ENCODE measurements at regions not wholly inside any gene's neighbourhood (a gene's known extent, or its start where the extent isn't known, plus 50 kb on each side); places are given as distances from the start of the nearest gene placed in this dataset.
"Not testable (repeated sequence)": the region's sequence is repeated elsewhere in the genome, so short reads cannot be mapped to it uniquely, and the experiment has no call there.

- Histone ChIP-seq H3K36me3 (replicated peaks in 1 of 2; ENCODE audit: insufficient read depth in 1 of 2, low read depth in 2 of 2) (no peaks in the 10 kb centered on the region), H3K27ac (no peak overlapping the region), H3K4me3 (no peak overlapping the region), H3K9me3 (no peaks in the 10 kb centered on the region), H3K27me3 (no peaks in the 10 kb centered on the region), H3K4me1 (no peaks in the 10 kb centered on the region)
- DNase-seq (no peak), ATAC-seq (no peak)
- no peak for TF ChIP-seq CTCF (IDR thresholded peaks at IDR 0.05)
- no peak for TF ChIP-seq POLR2A (IDR thresholded peaks at IDR 0.05)
- intact Hi-C loops (cut with DNase I): no loop called here
Observed at GRCh38 chrX:139360356-139360755, 170.2 kb upstream of the F9 start.

GRCh38 chrX:139342594-139342991, 187.9 kb upstream of the F9 start:
- H3K4me1 ChIP-seq; H3K27ac ChIP-seq; H3K9me3 ChIP-seq; H3K4me3 ChIP-seq; H3K27me3 ChIP-seq; H3K36me3 ChIP-seq (replicated peaks in 1 of 2; ENCODE audit: insufficient read depth in 1 of 2, low read depth in 2 of 2); intact Hi-C loops (cut with DNase I); ATAC-seq; DNase-seq: not testable (repeated sequence)
- 13 to 19% methylated on average over 3 to 4 of the region's 4 CpGs for WGBS, 2 donors

- H3K27me3 ChIP-seq; ATAC-seq; intact Hi-C loops (cut with DNase I); H3K4me3 ChIP-seq; H3K9me3 ChIP-seq; DNase-seq; H3K4me1 ChIP-seq; H3K27ac ChIP-seq; H3K36me3 ChIP-seq (replicated peaks in 1 of 2; ENCODE audit: insufficient read depth in 1 of 2, low read depth in 2 of 2): not testable (repeated sequence)
- WGBS, 2 donors: 5 to 9% methylated on average over 16 to 18 of the region's 21 CpGs
Observed at GRCh38 chrX:139341855-139342593, 188.5 kb upstream of the F9 start.

GRCh38 chrX:139332441-139332840, 198.1 kb upstream of the F9 start:
- Histone ChIP-seq H3K4me1 (no peaks in the 10 kb centered on the region), H3K27ac (no peak overlapping the region), H3K4me3 (no peak overlapping the region), H3K36me3 (replicated peaks in 1 of 2; ENCODE audit: insufficient read depth in 1 of 2, low read depth in 2 of 2) (no peaks in the 10 kb centered on the region), H3K9me3 (no peaks in the 10 kb centered on the region), H3K27me3 (no peaks in the 10 kb centered on the region)
- intact Hi-C loops (cut with DNase I): no loop called here
- ATAC-seq: no peak
- no peak for TF ChIP-seq CTCF (IDR thresholded peaks at IDR 0.05)
- TF ChIP-seq POLR2A (IDR thresholded peaks at IDR 0.05): no peak
- DNase-seq: no peak
- 45 to 63% methylated on average over 1 to 2 of the region's 2 CpGs for WGBS, 2 donors

- H3K4me3 ChIP-seq: no peak overlapping the region
- intact Hi-C loops (cut with DNase I): no loop called here
- no peaks in the 10 kb centered on the region for H3K9me3 ChIP-seq
- no peaks in the 10 kb centered on the region for H3K36me3 ChIP-seq (replicated peaks in 1 of 2; ENCODE audit: insufficient read depth in 1 of 2, low read depth in 2 of 2)
- H3K27me3 ChIP-seq: no peaks in the 10 kb centered on the region
- DNase-seq (no peak), ATAC-seq (no peak)
- no peak overlapping the region for H3K27ac ChIP-seq
- H3K4me1 ChIP-seq: no peaks in the 10 kb centered on the region
- TF ChIP-seq POLR2A (IDR thresholded peaks at IDR 0.05): no peak
- no peak for TF ChIP-seq CTCF (IDR thresholded peaks at IDR 0.05)
Observed at GRCh38 chrX:139327355-139327754, 203.2 kb upstream of the F9 start.

GRCh38 chrX:139324756-139325155, 205.8 kb upstream of the F9 start:
- DNase-seq: no peak
- TF ChIP-seq POLR2A (IDR thresholded peaks at IDR 0.05) (no peak), CTCF (IDR thresholded peaks at IDR 0.05) (no peak)
- no peaks in the 10 kb centered on the region for H3K9me3 ChIP-seq
- no peaks in the 10 kb centered on the region for H3K27me3 ChIP-seq
- H3K4me3 ChIP-seq: no peak overlapping the region
- ATAC-seq: no peak
- 51 to 67% methylated on average over 1 to 2 of the region's 2 CpGs for WGBS, 2 donors
- no peaks in the 10 kb centered on the region for H3K4me1 ChIP-seq
- intact Hi-C loops (cut with DNase I): no loop called here
- no peak overlapping the region for H3K27ac ChIP-seq
- no peaks in the 10 kb centered on the region for H3K36me3 ChIP-seq (replicated peaks in 1 of 2; ENCODE audit: insufficient read depth in 1 of 2, low read depth in 2 of 2)

- H3K27me3 ChIP-seq; H3K27ac ChIP-seq; H3K36me3 ChIP-seq (replicated peaks in 1 of 2; ENCODE audit: insufficient read depth in 1 of 2, low read depth in 2 of 2); DNase-seq; H3K4me3 ChIP-seq; H3K4me1 ChIP-seq; ATAC-seq; H3K9me3 ChIP-seq; intact Hi-C loops (cut with DNase I): not testable (repeated sequence)
- 67 to 87% methylated on average over 4 to 20 of the region's 38 CpGs for WGBS, 2 donors
Observed at GRCh38 chrX:139320661-139321354, 209.7 kb upstream of the F9 start.

- H3K4me1 ChIP-seq; ATAC-seq; DNase-seq; H3K9me3 ChIP-seq; H3K36me3 ChIP-seq (replicated peaks in 1 of 2; ENCODE audit: insufficient read depth in 1 of 2, low read depth in 2 of 2); H3K4me3 ChIP-seq; intact Hi-C loops (cut with DNase I); H3K27ac ChIP-seq; H3K27me3 ChIP-seq: not testable (repeated sequence)
Observed at GRCh38 chrX:139306675-139307074, 223.9 kb upstream of the F9 start.
